Psoas muscle (tissue), 7 donors: ENCODE measurements at regions not wholly inside any gene's neighbourhood (a gene's known extent, or its start where the extent isn't known, plus 50 kb on each side); places are given as distances from the start of the nearest gene placed in this dataset.
A peak's percentile ranks its signal among the peaks of the same experiment; 100 is the strongest.

Experiments
- ATAC-seq, 4 donors: fragments of 200-7000 bp; cut with Tn5 transposase; one replicate each; pipeline ENCODE4 v1.9.1; 2020; ENCODE audit warnings: moderate library complexity in 3 of 4, mild to moderate bottlenecking in 2 of 4
- DNase-seq, 2 donors: peaks; one replicate each; pipeline ENCODE4 v3.0.0-alpha.2; 2020
- H3K27ac ChIP-seq: fragments of 200-600 bp; one replicate; pipeline ENCODE4 v1.8.0; 2022
- H3K27me3 ChIP-seq, 3 donors: fragments of 200-600 bp in 1 of 3; one replicate each; pipeline versions ENCODE4 v1.6.1 to v1.8.0; 2013 to 2022; ENCODE audit warnings: low read length in 2 of 3, mild to moderate bottlenecking in 2 of 3, moderate library complexity in 1 of 3; ENCODE audit not compliant: insufficient read depth in 3 of 3
- H3K36me3 ChIP-seq, 2 donors: fragments of 200-600 bp in 1 of 2; one replicate each; pipeline versions ENCODE4 v1.6.1 to v1.8.0; 2013 to 2022; ENCODE audit warnings: low read depth in 1 of 2, mild to moderate bottlenecking in 1 of 2, moderate library complexity in 1 of 2; ENCODE audit not compliant: insufficient read depth in 1 of 2
- H3K4me1 ChIP-seq: fragments of 200-600 bp; one replicate; pipeline ENCODE4 v1.8.0; 2022
- H3K4me3 ChIP-seq: fragments of 200-600 bp; one replicate; pipeline ENCODE4 v1.8.0; 2022; ENCODE audit warnings: mild to moderate bottlenecking
- H3K9me3 ChIP-seq: fragments of 200-600 bp; one replicate; pipeline ENCODE4 v1.8.0; 2022
- CTCF ChIP-seq: fragments of 200-600 bp; IDR thresholded peaks from one replicate; pipeline ENCODE4 v1.8.0; 2022; ENCODE audit warnings: antibody characterized with exemption
- WGBS, 3 donors: extraction: QIAGEN DNeasy Blood & Tissue Kit; methylation state at CpG; one replicate each; pipeline versions ENCODE4 v1.1.6 to v1.1.7; 2013; 5-methylcytosine and 5-hydroxymethylcytosine counted together
- intact Hi-C, 2 donors: fragments of 100-400 bp; cut with DNase I; formaldehyde crosslinking; loops; one replicate each; pipeline versions ENCODE4 v1.11.0 to v1.14.2; 2022
- donor health status: healthy with polysubstance abuse.
- donor health status: DM: no; HTN: no; CAD: no; lungs with moderate emphysema.
- donor health status: Bipolar disorder and iron deficiency.
- donor health status: healthy.
- donor health status: DM: yes; HTN: yes; CAD: no.
- donor health status: DM: no; HTN: no; CAD: no.
- donor health status: DM: yes; HTN: yes; CAD: no.

GRCh38 chr3:72255791-72256559, 471.0 kb upstream of the PROK2 start:
- Histone ChIP-seq H3K4me3 (no peak overlapping the region), H3K27ac (no peak overlapping the region), H3K4me1 (no peaks in the 10 kb centered on the region), H3K36me3 (no peaks in the 10 kb centered on the region), H3K9me3 (no peaks in the 10 kb centered on the region), H3K27me3 (peaks cover 0 to 6% (median 2%) of the 10 kb centered on the region in 3 donors)
- ATAC-seq = peak in 3 of 4 donors; percentile 51 to 68 (median 52)
- 37 to 41% (median 38%) methylated on average over 14 of the region's 14 CpGs for WGBS, 3 donors
- intact Hi-C loops = no loop called here
- no peak for TF ChIP-seq CTCF
- no peak for DNase-seq

GRCh38 chr3:72255191-72255590, 470.2 kb upstream of the PROK2 start:
- no peak overlapping the region for H3K4me3 ChIP-seq
- no peaks in the 10 kb centered on the region for H3K36me3 ChIP-seq
- intact Hi-C loops = no loop called here
- H3K4me1 ChIP-seq = no peaks in the 10 kb centered on the region
- H3K9me3 ChIP-seq = no peaks in the 10 kb centered on the region
- peaks cover 0 to 6% (median 2%) of the 10 kb centered on the region in 3 donors for H3K27me3 ChIP-seq
- whole genome bisulfite sequencing, 3 donors = 10 to 35% (median 18%) methylated on average over 2 of the region's 2 CpGs
- DNase-seq (no peak), ATAC-seq (no peak)
- H3K27ac ChIP-seq = no peak overlapping the region
- no peak for TF ChIP-seq CTCF

GRCh38 chr3:72254483-72254882, 469.5 kb upstream of the PROK2 start:
- no peak for TF ChIP-seq CTCF
- Histone ChIP-seq H3K27ac (no peak overlapping the region), H3K4me1 (no peaks in the 10 kb centered on the region), H3K27me3 (peaks cover 0 to 6% (median 2%) of the 10 kb centered on the region in 3 donors), H3K9me3 (no peaks in the 10 kb centered on the region), H3K36me3 (no peaks in the 10 kb centered on the region), H3K4me3 (no peak overlapping the region)
- no peak for ATAC-seq
- DNase-seq = no peak
- 98 to 100% (median 98%) methylated on average over 2 of the region's 2 CpGs for WGBS, 3 donors
- intact Hi-C loops = no loop called here

GRCh38 chr3:72250725-72251124, 465.8 kb upstream of the PROK2 start:
- DNase-seq (no peak), ATAC-seq (no peak)
- intact Hi-C loops = no loop called here

More at GRCh38 chr3:72250725-72251124, 465.8 kb upstream of the PROK2 start:
- no peak overlapping the region for H3K4me3 ChIP-seq
- TF ChIP-seq CTCF = no peak
- no peaks in the 10 kb centered on the region for H3K36me3 ChIP-seq
- no peaks in the 10 kb centered on the region for H3K9me3 ChIP-seq
- 93 to 95% (median 93%) methylated on average over 2 of the region's 2 CpGs for WGBS, 3 donors
- H3K4me1 ChIP-seq = peaks cover 2% of the 10 kb centered on the region
- no peak overlapping the region for H3K27ac ChIP-seq
- no peaks in the 10 kb centered on the region for H3K27me3 ChIP-seq
